Lower lobe of right lung (tissue), 2 donors: ENCODE measurements at regions not wholly inside any gene's neighbourhood (a gene's known extent, or its start where the extent isn't known, plus 50 kb on each side); places are given as distances from the start of the nearest gene placed in this dataset.

Source experiments
- ATAC-seq, 2 donors: fragments of 200-7000 bp; cut with Tn5 transposase; one replicate each; pipeline ENCODE4 v1.9.1; 2020 to 2022; ENCODE audit warnings: mild to moderate bottlenecking in 2 of 2, moderate library complexity in 2 of 2
- DNase-seq: peaks from one replicate; pipeline ENCODE4 v3.0.0-alpha.2; 2020
- H3K27ac ChIP-seq: fragments of 200-600 bp; one replicate; pipeline ENCODE4 v1.8.0; 2022
- H3K27me3 ChIP-seq: fragments of 200-600 bp; one replicate; pipeline ENCODE4 v1.8.0; 2022; ENCODE audit warnings: low read depth
- H3K36me3 ChIP-seq: fragments of 200-600 bp; one replicate; pipeline ENCODE4 v1.8.0; 2022; ENCODE audit warnings: mild to moderate bottlenecking
- H3K4me1 ChIP-seq: fragments of 200-600 bp; one replicate; pipeline ENCODE4 v1.8.0; 2022
- H3K4me3 ChIP-seq: fragments of 200-600 bp; one replicate; pipeline ENCODE4 v1.8.0; 2022; ENCODE audit warnings: mild to moderate bottlenecking
- H3K9me3 ChIP-seq: fragments of 200-600 bp; one replicate; pipeline ENCODE4 v1.8.0; 2022
- CTCF ChIP-seq: fragments of 200-600 bp; IDR thresholded peaks from one replicate; pipeline ENCODE4 v1.8.0; 2022; ENCODE audit warnings: antibody characterized with exemption, mild to moderate bottlenecking
- intact Hi-C: fragments of 100-400 bp; cut with DNase I; formaldehyde crosslinking; loops from one replicate; pipeline ENCODE4 v1.11.0; 2022
- donor health status: DM: no; HTN: yes; CAD: no; lungs with severe emphysema.

- Histone ChIP-seq H3K9me3 (no peaks in the 10 kb centered on the region), H3K4me3 (no peak overlapping the region), H3K36me3 (no peaks in the 10 kb centered on the region), H3K27me3 (no peaks in the 10 kb centered on the region), H3K4me1 (no peaks in the 10 kb centered on the region), H3K27ac (no peak overlapping the region)
- intact Hi-C loops = no loop called here
- TF ChIP-seq CTCF = peak; percentile 30
- ATAC-seq (peak in 1 of 2 donors; percentile 50), DNase-seq (no peak)
Measured at GRCh38 chr11:29328961-29329441, 687.8 kb downstream of the KCNA4 start.

DNA sequence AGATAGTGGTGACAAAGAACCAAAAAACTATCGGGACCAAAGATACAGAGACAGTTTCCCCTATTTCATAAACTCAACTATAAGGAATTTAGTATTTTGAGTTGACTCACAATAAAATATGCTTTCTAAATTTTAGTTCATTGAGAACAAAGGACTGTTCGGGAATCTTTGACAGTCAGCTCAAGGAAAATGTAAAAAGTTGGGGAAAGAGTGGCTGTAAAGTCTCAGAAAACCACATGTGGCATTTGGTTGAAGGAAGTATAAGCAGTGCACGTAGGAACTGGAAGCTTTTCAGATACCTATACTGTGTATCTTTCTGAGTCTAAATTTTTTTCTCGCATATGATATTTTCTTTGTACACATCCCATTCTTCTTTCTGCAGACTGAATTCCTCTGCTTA lies 688.9 kb downstream of the KCNA4 start:
- DNase-seq (no peak), ATAC-seq (no peak)
- no peak for TF ChIP-seq CTCF
- Histone ChIP-seq H3K27me3 (no peaks in the 10 kb centered on the region), H3K4me3 (no peak overlapping the region), H3K36me3 (no peaks in the 10 kb centered on the region), H3K9me3 (no peaks in the 10 kb centered on the region), H3K27ac (no peak overlapping the region), H3K4me1 (no peaks in the 10 kb centered on the region)
- intact Hi-C loops = no loop called here

GRCh38 chr11:29326757-29327156 lies 690.1 kb downstream of the KCNA4 start:
- intact Hi-C loops = no loop called here
- Histone ChIP-seq H3K27me3 (no peaks in the 10 kb centered on the region), H3K4me3 (no peak overlapping the region), H3K4me1 (no peaks in the 10 kb centered on the region), H3K9me3 (no peaks in the 10 kb centered on the region), H3K27ac (no peak overlapping the region), H3K36me3 (no peaks in the 10 kb centered on the region)
- no peak for ATAC-seq
- DNase-seq = no peak
- no peak for TF ChIP-seq CTCF

DNA sequence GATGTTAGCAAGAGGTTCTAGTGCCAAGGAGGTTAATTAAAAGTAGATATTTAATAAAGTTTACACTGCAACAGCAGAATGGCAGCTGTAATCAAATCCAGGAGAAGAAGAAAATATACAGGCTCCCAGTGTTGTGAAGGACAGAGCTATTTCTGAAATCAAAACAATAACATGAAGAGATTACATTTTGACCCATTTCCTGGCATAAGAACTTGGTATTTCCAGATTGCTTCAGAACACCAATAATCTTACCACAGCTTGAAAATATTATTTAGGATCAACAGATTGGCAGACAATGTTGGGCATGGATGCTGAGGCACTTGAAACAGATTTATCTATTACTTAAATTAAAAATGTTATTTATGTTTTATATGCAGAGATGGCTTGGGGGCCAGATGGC lies 692.5 kb downstream of the KCNA4 start:
- H3K27ac ChIP-seq = no peak overlapping the region
- H3K36me3 ChIP-seq = no peaks in the 10 kb centered on the region
- no peak overlapping the region for H3K4me3 ChIP-seq
- DNase-seq = no peak
- ATAC-seq = no peak
- intact Hi-C loops = no loop called here
- H3K4me1 ChIP-seq = no peaks in the 10 kb centered on the region
- no peaks in the 10 kb centered on the region for H3K27me3 ChIP-seq
- TF ChIP-seq CTCF = no peak
- H3K9me3 ChIP-seq = no peaks in the 10 kb centered on the region

- Histone ChIP-seq H3K4me1 (no peaks in the 10 kb centered on the region), H3K27ac (no peak overlapping the region), H3K36me3 (no peaks in the 10 kb centered on the region), H3K9me3 (no peaks in the 10 kb centered on the region), H3K27me3 (no peaks in the 10 kb centered on the region), H3K4me3 (no peak overlapping the region)
- intact Hi-C loops = no loop called here
- TF ChIP-seq CTCF = no peak
- ATAC-seq = no peak
- no peak for DNase-seq
Measured at GRCh38 chr11:29321293-29322132, 695.3 kb downstream of the KCNA4 start.
